Medulla oblongata (tissue), 1 donor: ENCODE measurements at regions not wholly inside any gene's neighbourhood (a gene's known extent, or its start where the extent isn't known, plus 50 kb on each side); places are given as distances from the start of the nearest gene placed in this dataset.
"Not testable (repeated sequence)": the region's sequence is repeated elsewhere in the genome, so short reads cannot be mapped to it uniquely, and the experiment has no call there.

Source experiments
- DNase-seq: peaks from one replicate; pipeline ENCODE4 v3.0.0-alpha.2; 2015; ENCODE audit errors: extremely low spot score

DNA sequence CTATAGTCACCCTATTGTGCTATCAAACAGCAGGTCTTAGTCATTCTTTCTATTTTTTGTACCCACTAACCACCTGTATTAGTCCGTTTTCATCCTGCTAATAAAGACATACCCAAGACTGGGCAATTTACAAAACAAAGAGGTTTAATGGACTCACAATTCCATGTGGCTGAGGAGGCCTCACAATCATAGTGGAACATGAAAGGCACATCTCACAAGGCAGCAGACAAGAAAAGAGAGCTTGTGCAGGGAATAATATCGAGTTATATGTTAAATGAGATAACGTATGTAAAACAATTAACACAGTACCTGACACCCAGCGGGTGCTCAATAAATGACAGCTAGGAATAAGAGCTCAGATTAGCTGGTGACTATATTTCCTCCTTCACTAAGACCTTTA is 88.1 kb upstream of the WDR44 start:
- DNase-seq, result no peak

DNA sequence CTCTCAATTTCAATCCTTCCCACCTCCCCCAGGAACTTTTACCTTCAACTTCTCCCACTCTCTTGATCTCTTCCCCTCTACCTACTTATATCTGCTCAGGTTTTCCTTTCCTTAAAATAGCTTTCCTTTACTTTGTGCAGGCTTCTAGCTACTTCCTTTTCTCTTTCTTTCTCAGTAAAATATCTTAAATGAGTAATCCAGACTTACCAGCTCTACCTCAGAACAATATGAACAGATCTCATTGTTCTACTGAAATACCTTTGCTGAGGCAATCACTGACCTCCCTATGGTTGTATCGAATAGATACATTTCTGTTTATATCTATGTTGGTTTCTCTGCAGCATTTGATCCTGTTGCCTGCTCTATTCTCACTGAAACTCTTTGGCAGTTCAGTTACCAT is 86.7 kb upstream of the WDR44 start:
- no peak for DNase-seq

GRCh38 chrX:118261151-118261550 is 84.8 kb upstream of the WDR44 start:
- no peak for DNase-seq

GRCh38 chrX:118271775-118272174 is 74.1 kb upstream of the WDR44 start:
- no peak for DNase-seq

- DNase-seq, result no peak
Measured at GRCh38 chrX:118272242-118272641, 73.7 kb upstream of the WDR44 start.

DNA sequence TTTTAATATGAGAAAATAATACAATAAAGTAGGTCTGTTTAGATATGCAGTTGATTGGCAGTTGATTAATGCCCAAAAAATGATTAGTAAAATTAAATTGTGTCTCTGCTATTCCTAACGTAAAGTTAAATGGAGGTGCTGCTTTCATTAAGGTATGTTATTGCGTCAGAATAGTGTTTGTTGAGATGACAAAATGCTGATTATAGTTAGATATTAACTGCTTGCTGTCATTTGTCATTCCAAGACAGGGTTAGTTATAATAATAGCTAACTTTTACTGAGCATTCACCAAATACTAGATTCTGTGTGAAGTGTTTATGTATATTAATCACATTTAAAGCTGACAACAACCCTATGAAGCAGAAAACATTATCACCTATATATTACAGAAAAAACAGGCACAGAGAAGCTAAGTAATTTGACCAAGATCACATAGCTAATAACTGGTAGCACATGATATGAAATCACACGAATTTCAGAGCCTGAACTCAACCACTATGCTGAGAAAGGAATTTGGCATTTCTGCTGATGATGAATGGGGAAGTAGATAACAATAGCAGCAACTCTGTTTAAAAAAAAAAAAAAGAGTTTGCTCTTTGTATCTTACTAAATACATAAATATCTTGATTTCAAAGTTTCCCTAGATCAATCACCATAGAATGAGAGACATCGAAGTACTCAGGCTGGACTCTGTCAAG is 59.7 kb upstream of the WDR44 start:
- DNase-seq, result no peak

DNA sequence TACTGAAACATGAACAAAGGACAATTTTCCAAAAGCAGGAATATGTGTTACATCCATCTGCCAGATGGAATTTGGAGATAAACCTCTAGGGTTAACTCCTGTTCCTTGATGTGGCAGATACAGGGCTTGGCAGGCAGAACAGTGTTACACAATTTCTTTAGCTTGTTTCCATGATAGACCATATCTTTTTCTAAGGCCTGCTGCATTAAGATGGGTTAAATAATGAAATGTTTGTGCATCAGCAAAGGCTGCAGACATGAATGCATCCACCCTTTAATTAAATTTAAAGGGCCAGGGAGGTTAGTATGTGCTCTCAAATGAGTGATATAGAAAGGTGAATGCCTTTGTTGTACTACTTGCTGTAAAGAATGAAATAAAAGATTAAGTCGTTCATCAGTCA is 50.1 kb upstream of the WDR44 start:
- not testable (repeated sequence) for DNase-seq
